Mammary epithelial cell (primary cell): ENCODE measurements at regions not wholly inside any gene's neighbourhood (a gene's known extent, or its start where the extent isn't known, plus 50 kb on each side); places are given as distances from the start of the nearest gene placed in this dataset.
"Not testable (repeated sequence)": the region's sequence is repeated elsewhere in the genome, so short reads cannot be mapped to it uniquely, and the experiment has no call there.

Source experiments
- EZH2 ChIP-seq: IDR thresholded peaks from 2 replicates; pipeline ENCODE4 v1.6.1; 2012; ENCODE audit warnings: low read length, inconsistent platforms, borderline replicate concordance
- TF ChIP-seq, protein P1 (sequence below), 2 donors: IDR thresholded peaks in 1 of 2; conservative IDR thresholded peaks in 1 of 2; 2 replicates each; pipeline ENCODE4 v1.5.1; 2011 to 2012; ENCODE audit warnings: inconsistent platforms in 2 of 2, low read length in 2 of 2, mild to moderate bottlenecking in 2 of 2, control low read depth in 1 of 2, low read depth in 1 of 2; ENCODE audit not compliant: insufficient read depth in 1 of 2; ENCODE audit errors: extremely low read depth in 1 of 2

DNA sequence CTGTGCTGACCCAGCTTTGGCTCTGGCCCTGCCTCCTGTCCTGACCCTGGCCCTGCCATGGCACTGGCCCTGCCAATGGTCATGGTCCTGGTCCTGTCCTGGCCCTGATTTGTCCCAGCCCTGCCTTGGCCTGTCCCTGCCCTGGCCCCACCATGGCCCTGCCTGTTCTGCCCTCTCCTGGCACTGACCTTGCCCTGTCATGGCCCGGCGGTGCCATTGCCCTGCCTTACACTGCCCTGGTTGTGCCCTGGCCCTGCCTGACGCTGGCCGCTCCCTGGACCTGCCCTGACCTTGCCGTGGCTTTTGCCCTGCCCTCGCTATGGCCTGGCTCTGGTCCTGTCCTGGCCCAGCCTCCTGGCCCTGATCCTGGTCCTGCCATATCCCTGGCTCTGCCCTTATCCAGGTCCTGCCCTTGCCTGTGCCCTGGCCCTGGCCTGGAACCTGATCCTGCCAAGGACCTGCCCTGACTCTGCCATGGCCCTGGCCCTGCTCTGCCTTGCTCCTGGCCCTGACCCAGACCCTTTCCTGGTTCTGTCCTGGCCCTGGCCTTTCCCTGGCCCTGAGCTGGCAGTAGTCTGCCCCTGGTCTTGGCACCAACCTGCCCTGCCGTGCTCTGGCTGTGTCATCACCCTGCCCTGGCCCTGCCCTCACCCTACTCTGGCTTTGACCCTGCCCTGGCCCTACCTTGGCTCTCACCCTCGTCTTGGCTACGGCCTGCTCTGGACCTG lies 225.5 kb downstream of the LIPI start:
- TF ChIP-seq, protein P1, sequence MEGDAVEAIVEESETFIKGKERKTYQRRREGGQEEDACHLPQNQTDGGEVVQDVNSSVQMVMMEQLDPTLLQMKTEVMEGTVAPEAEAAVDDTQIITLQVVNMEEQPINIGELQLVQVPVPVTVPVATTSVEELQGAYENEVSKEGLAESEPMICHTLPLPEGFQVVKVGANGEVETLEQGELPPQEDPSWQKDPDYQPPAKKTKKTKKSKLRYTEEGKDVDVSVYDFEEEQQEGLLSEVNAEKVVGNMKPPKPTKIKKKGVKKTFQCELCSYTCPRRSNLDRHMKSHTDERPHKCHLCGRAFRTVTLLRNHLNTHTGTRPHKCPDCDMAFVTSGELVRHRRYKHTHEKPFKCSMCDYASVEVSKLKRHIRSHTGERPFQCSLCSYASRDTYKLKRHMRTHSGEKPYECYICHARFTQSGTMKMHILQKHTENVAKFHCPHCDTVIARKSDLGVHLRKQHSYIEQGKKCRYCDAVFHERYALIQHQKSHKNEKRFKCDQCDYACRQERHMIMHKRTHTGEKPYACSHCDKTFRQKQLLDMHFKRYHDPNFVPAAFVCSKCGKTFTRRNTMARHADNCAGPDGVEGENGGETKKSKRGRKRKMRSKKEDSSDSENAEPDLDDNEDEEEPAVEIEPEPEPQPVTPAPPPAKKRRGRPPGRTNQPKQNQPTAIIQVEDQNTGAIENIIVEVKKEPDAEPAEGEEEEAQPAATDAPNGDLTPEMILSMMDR (conservative IDR thresholded peaks at IDR 0.05 in 1 of 2, IDR thresholded peaks at IDR 0.05 in 1 of 2; ENCODE audit: extremely low read depth in 1 of 2, insufficient read depth in 1 of 2, low read depth in 1 of 2, low read length in 2 of 2), result not testable (repeated sequence)
- not testable (repeated sequence) for TF ChIP-seq EZH2
